D341Med (cell line): ENCODE measurements at regions not wholly inside any gene's neighbourhood (a gene's known extent, or its start where the extent isn't known, plus 50 kb on each side); places are given as distances from the start of the nearest gene placed in this dataset.
A peak's percentile ranks its signal among the peaks of the same experiment; 100 is the strongest.

Experiments used
- DNase-seq: peaks from one replicate; pipeline ENCODE4 v3.0.0; 2012; ENCODE audit warnings: low spot score

- no peak for DNase-seq
Observed at GRCh38 chr4:136664988-136665387, 867.3 kb downstream of the PCDH18 start.

DNA sequence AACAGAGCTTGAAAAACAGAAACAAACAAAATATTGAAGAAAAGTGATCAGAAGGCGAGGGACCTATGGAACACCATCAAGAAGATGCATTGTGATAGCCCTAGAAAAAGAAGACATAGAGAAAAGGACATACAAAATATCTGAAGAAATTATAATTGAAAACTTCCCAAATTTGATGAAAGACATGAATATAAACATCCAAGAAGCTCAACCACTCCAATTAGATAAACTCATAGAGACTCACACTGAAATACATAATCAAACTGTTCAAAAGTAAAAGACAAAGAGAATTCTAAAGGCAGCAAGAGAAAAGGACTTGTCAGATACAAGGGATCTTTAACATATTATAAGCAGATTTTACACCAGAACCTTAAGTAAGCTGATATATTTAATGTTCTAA lies 869.8 kb downstream of the PCDH18 start:
- DNase-seq, result no peak

- no peak for DNase-seq
Observed at GRCh38 chr4:136653640-136654406, 878.5 kb downstream of the PCDH18 start.

GRCh38 chr4:136651932-136652331 lies 880.4 kb downstream of the PCDH18 start:
- DNase-seq, result no peak

DNA sequence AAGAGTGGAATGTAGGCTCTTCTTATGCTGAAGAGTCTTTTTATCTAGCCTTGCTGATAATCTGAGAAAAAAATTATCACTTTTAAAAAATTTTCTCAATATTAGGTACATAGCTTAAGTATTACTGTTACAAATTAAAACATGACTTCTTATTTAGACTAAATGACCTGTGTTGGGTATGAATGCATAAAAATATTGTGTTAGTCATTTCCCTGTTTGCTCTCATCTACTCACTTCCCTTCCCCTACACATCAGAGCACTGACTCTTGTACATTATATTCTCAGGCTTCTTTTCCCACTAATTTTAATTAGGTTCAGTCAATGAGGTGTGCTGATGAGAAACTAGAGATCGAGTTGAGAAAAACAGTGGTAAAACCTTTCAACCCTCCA lies 881.0 kb downstream of the PCDH18 start:
- no peak for DNase-seq

GRCh38 chr4:136650541-136651277 lies 881.6 kb downstream of the PCDH18 start:
- no peak for DNase-seq

- no peak for DNase-seq
Observed at GRCh38 chr4:136644279-136644678, 888.0 kb downstream of the PCDH18 start.

DNA sequence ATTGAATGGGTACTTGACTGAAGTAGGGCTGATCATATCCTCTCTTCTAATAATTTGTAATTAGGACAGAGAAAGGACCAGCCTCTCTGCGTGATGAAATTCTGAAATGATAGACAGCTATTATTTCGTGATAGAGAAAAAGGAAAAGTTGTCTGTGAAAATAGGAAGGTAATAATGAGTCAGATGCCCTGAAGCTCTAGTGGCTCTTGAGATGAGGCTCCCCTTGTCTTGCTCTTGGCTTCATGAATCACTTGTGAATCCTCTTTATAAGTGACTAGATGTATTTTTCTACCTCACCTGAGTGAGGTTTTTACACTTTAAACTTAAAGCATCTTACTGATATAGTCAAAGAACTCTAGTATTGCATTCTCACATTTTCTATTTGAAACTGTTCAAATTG lies 888.9 kb downstream of the PCDH18 start:
- no peak for DNase-seq

- DNase-seq, result peak; percentile 39
Observed at GRCh38 chr4:136637071-136637777, 895.1 kb downstream of the PCDH18 start.

DNA sequence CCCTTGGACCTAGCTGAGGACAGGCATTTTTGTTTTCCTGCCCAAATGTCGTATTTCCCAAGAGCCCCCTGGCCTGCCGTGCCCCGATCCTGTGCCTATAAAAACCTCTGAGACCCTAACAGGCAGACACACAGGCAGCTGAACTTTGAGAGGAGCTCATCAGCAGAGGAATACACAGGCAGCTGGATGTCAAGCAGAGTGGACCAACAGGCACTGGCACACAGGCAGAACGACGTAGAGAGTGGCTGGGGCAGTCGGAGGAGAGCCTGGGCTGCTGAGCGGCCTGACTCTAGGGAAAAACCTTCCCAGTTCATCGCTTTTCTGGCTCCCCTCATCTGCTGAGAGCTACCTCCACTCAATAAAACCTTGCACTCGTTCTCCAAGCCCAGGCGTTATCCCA lies 896.1 kb downstream of the PCDH18 start:
- no peak for DNase-seq

GRCh38 chr4:136634121-136634520 lies 898.2 kb downstream of the PCDH18 start:
- DNase-seq, result no peak

GRCh38 chr4:136599890-136600289 lies 932.4 kb downstream of the PCDH18 start:
- no peak for DNase-seq

DNA sequence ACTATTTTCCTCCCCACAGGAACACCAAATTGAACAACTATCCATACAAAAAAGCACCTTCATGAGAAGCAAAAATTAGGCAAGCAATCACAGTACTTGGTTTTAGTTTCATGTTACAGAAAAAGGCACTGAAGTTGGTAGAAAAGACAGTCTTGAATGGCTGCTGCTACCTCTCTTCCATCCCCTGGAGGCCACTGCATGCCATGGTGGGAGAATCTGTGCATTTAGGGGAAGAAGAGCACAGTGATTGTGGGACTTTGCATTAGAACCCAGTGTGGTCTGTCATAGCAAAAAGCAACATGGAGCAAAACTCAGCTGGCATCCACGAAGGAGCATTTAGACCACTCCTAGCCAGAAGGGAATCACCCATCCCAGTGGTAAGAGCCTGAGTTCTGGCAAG lies 941.9 kb downstream of the PCDH18 start:
- no peak for DNase-seq

- no peak for DNase-seq
Observed at GRCh38 chr4:136583567-136583966, 948.7 kb downstream of the PCDH18 start.

DNA sequence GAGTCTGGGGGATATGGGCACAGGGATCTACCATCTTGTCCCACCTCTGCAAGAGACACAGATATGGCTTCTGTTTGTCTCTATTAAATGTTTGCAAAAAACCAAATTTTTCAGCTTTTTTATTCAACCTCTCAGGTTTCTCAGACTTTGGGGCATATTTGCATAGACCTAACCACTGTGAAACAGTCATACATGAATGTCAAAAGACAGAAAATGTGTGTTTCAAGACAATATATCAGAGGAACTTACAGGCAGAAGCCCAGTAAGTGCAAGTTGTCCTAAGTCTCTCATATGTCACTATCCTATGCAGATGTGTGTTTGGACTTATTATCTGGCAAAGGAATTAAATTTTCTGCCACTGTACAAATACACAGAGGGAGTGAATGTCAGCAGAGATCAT lies 951.2 kb downstream of the PCDH18 start:
- no peak for DNase-seq

DNA sequence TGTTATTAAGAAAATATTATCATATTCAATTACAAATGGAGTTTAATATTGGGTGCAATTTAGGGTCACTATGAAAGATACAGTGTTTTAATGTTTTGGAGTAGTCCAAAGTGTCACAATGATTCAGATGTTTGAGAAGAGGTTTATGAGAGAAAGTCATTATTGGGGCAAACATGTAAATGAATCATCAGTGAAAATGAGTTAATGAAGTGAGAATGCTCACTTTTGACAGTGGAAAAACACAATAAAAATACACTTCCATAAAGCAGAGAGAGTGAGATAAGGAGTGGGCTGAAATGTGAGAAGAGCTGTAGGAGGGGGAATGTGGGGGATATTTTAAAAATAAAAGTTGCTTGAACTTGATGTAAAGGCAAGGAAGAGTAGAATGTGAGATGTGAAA lies 957.1 kb downstream of the PCDH18 start:
- no peak for DNase-seq

- DNase-seq, result no peak
Observed at GRCh38 chr4:136573460-136573859, 958.8 kb downstream of the PCDH18 start.

DNA sequence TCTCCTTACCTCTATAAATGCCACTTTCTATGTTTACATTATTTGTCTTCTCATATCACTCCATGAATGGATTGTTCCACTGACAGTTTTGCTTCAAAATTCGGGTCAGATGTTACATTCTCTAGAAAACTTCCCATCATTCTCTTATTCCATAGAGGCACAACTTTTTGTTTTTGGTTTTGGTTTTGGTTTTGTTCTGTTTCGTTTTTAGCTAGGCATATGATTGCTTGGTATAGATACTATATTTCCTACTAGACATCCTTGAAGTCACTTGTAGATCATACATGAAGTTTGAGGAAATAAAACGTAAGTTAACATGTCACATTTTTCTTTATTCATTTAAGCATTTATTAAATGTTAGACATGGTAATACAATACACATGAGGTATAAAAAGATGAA lies 961.0 kb downstream of the PCDH18 start:
- no peak for DNase-seq

GRCh38 chr4:136562834-136563233 lies 969.5 kb downstream of the PCDH18 start:
- DNase-seq, result no peak

GRCh38 chr4:136558940-136559494 lies 973.3 kb downstream of the PCDH18 start:
- no peak for DNase-seq

DNA sequence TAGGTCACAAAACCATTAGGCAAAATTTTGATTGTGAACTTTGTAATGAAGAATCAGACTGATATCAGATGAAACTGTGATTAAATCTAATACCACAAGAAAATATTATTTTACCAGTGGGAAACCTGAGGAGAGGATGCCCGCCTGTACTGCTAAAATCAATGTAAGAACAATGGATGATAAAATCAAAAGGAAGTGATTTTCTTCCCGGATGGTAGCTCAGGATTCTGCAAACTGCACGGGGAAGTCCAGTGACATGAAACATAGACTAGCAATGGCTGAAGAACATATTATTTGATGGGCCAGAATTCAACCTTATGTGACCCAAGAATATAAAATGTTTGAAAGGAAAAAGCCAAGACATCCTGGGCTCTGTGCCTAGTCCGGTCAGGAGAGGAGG lies 974.9 kb downstream of the PCDH18 start:
- DNase-seq, result no peak

DNA sequence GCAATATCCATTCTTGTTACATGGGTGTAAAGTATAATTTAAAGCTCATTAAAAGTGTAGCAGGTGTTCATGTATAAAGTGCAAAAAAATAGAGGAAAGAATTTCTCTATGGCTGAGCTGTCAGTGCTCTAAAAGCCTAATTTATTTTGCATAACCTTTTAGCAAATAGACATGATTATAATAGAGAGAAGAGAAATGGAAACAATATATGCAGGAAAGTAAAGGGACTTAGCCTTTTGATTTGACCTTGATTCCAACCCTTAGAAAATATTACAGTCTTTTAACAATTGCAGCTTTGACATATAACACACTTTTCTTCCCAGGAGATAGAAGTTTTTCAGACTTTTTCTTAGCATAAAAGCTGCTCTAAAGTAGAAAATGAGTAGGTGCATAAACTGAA lies 978.3 kb downstream of the PCDH18 start:
- DNase-seq, result no peak

GRCh38 chr4:136551753-136552152 lies 980.5 kb downstream of the PCDH18 start:
- no peak for DNase-seq
